Liver (tissue), 8 donors: ENCODE measurements at regions not wholly inside any gene's neighbourhood (a gene's known extent, or its start where the extent isn't known, plus 50 kb on each side); places are given as distances from the start of the nearest gene placed in this dataset.

Experiments used
- DNase-seq: peaks from one replicate; pipeline ENCODE4 v3.0.0-alpha.2; 2017; ENCODE audit warnings: low spot score
- H3K27ac ChIP-seq, 2 donors: one replicate each; pipeline ENCODE4 v1.7.0; 2013; ENCODE audit warnings: inconsistent platforms in 2 of 2, low read length in 2 of 2, control low read depth in 1 of 2, low read depth in 1 of 2, mild to moderate bottlenecking in 1 of 2
- H3K27me3 ChIP-seq, 4 donors: one replicate each; pipeline versions ENCODE4 v1.6.1 to v1.7.0; 2013; ENCODE audit warnings: low read length in 3 of 4, inconsistent platforms in 1 of 4, mild to moderate bottlenecking in 1 of 4, moderate library complexity in 1 of 4; ENCODE audit not compliant: control insufficient read depth in 4 of 4, insufficient read depth in 4 of 4
- H3K36me3 ChIP-seq, 4 donors: one replicate each; pipeline versions ENCODE4 v1.6.1 to v1.7.0; 2013; ENCODE audit warnings: low read length in 3 of 4, mild to moderate bottlenecking in 3 of 4, low read depth in 1 of 4, moderate library complexity in 1 of 4; ENCODE audit not compliant: control insufficient read depth in 4 of 4, insufficient read depth in 3 of 4
- H3K4me1 ChIP-seq, 4 donors: one replicate each; pipeline versions ENCODE4 v1.6.1 to v1.7.0; 2013; ENCODE audit warnings: low read length in 3 of 4, mild to moderate bottlenecking in 3 of 4, moderate library complexity in 1 of 4; ENCODE audit not compliant: control insufficient read depth in 4 of 4, insufficient read depth in 4 of 4
- H3K4me3 ChIP-seq, 3 donors: one replicate each; pipeline versions ENCODE4 v1.6.1 to v1.7.0; 2013; ENCODE audit warnings: low read length in 3 of 3, control low read depth in 1 of 3, low read depth in 1 of 3, mild to moderate bottlenecking in 1 of 3
- H3K9ac ChIP-seq, 2 donors: one replicate each; pipeline ENCODE4 v1.7.0; 2013; ENCODE audit warnings: low read length in 2 of 2, mild to moderate bottlenecking in 2 of 2, moderate library complexity in 2 of 2, control low read depth in 1 of 2, low read depth in 1 of 2
- H3K9me3 ChIP-seq, 4 donors: one replicate each; pipeline versions ENCODE4 v1.6.1 to v1.7.0; 2013; ENCODE audit warnings: low read length in 3 of 4; ENCODE audit not compliant: control insufficient read depth in 4 of 4
- EGR1 ChIP-seq, 2 donors: IDR thresholded peaks; 2 replicates each; pipeline ENCODE4 v1.6.1; 2016 to 2018; ENCODE audit warnings: antibody characterized with exemption in 2 of 2, low read depth in 2 of 2
- FOXA1 ChIP-seq: IDR thresholded peaks from 2 replicates; pipeline ENCODE4 v1.6.1; 2016; ENCODE audit warnings: antibody characterized with exemption
- FOXA2 ChIP-seq: IDR thresholded peaks from 2 replicates; pipeline ENCODE4 v1.6.1; 2016; ENCODE audit warnings: antibody characterized with exemption
- GABPA ChIP-seq, 2 donors: IDR thresholded peaks in 1 of 2; conservative IDR thresholded peaks in 1 of 2; 2 replicates each; pipeline ENCODE4 v1.6.1; 2016; ENCODE audit warnings: antibody characterized with exemption in 2 of 2, mild to moderate bottlenecking in 1 of 2, moderate library complexity in 1 of 2
- HNF4A ChIP-seq, 2 donors: conservative IDR thresholded peaks; 2 replicates each; pipeline ENCODE4 v1.6.1; 2016; ENCODE audit warnings: antibody characterized with exemption in 2 of 2, mild to moderate bottlenecking in 2 of 2
- HNF4G ChIP-seq: IDR thresholded peaks from 2 replicates; pipeline ENCODE4 v1.6.1; 2016; ENCODE audit warnings: antibody characterized with exemption
- JUND ChIP-seq, 2 donors: IDR thresholded peaks; 2 replicates each; pipeline ENCODE4 v1.6.1; 2016; ENCODE audit warnings: antibody characterized with exemption in 2 of 2
- NR2F2 ChIP-seq: IDR thresholded peaks from 2 replicates; pipeline ENCODE4 v1.6.1; 2016; ENCODE audit warnings: antibody characterized with exemption
- RAD21 ChIP-seq, 2 donors: IDR thresholded peaks; 2 replicates each; pipeline ENCODE4 v1.6.1; 2016; ENCODE audit warnings: antibody characterized with exemption in 2 of 2, mild to moderate bottlenecking in 2 of 2
- RXRA ChIP-seq, 2 donors: IDR thresholded peaks; 2 replicates each; pipeline ENCODE4 v1.6.1; 2017 to 2018; ENCODE audit warnings: antibody characterized with exemption in 2 of 2, mild to moderate bottlenecking in 1 of 2
- SP1 ChIP-seq: IDR thresholded peaks from 2 replicates; pipeline ENCODE4 v1.6.1; 2018; ENCODE audit warnings: antibody characterized with exemption, mild to moderate bottlenecking
- TAF1 ChIP-seq: conservative IDR thresholded peaks from 2 replicates; pipeline ENCODE4 v1.6.1; 2016; ENCODE audit warnings: antibody characterized with exemption, mild to moderate bottlenecking
- YY1 ChIP-seq: IDR thresholded peaks from 2 replicates; pipeline ENCODE4 v1.6.1; 2016; ENCODE audit warnings: antibody characterized with exemption, mild to moderate bottlenecking
- WGBS: extraction: QIAGEN DNeasy Blood & Tissue Kit; methylation state at CpG from one replicate; pipeline ENCODE4 v1.1.7; 2013; 5-methylcytosine and 5-hydroxymethylcytosine counted together
- TF ChIP-seq, protein P1 (sequence below): IDR thresholded peaks from 2 replicates; pipeline ENCODE4 v1.6.1; 2016; ENCODE audit warnings: antibody characterized with exemption
- TF ChIP-seq, protein P2 (sequence below): IDR thresholded peaks from 2 replicates; pipeline ENCODE4 v1.6.1; 2016; ENCODE audit warnings: antibody characterized with exemption
- TF ChIP-seq, protein P3 (sequence below): IDR thresholded peaks from 2 replicates; pipeline ENCODE4 v1.6.1; 2016; ENCODE audit warnings: antibody characterized with exemption
- TF ChIP-seq, protein P4 (sequence below): fragments of 150-350 bp; IDR thresholded peaks from 2 replicates; pipeline ENCODE4 v1.5.1; 2017; ENCODE audit warnings: improper control_type of control experiment, low read depth, low read length; ENCODE audit not compliant: missing input control
- donor health status: healthy.
- donor health status: healthy.
- donor health status: healthy.
- donor health status: healthy.
- donor health status: healthy.

DNA sequence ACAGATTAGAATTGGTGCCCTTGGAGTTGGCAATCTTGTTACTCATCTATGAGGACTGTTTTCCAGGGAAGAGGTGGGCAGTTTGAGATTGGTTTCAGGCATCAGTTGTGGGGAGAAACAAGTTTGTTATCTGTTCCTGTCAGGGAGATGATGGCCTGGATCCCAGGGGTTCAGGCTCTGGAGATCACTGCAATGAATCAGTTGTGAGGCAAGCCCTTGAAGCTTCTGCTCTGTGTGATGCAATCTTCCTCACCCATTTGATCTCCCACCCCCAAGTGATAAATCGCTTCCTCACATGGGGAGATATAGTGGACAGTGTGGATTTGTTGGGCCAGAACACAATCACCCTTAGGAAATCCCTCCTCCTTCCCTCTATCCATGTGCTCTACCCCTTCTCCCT is 276.6 kb upstream of the LRTM1 start (continued):
- TF ChIP-seq EGR1 (IDR thresholded peaks at IDR 0.05; ENCODE audit: low read depth in 2 of 2) (no peak), YY1 (no peak), RXRA (IDR thresholded peaks at IDR 0.05) (no peak), RAD21 (IDR thresholded peaks at IDR 0.05) (no peak), HNF4G (no peak)
- TF ChIP-seq, protein P1, sequence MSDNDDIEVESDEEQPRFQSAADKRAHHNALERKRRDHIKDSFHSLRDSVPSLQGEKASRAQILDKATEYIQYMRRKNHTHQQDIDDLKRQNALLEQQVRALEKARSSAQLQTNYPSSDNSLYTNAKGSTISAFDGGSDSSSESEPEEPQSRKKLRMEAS, result no peak

DNA sequence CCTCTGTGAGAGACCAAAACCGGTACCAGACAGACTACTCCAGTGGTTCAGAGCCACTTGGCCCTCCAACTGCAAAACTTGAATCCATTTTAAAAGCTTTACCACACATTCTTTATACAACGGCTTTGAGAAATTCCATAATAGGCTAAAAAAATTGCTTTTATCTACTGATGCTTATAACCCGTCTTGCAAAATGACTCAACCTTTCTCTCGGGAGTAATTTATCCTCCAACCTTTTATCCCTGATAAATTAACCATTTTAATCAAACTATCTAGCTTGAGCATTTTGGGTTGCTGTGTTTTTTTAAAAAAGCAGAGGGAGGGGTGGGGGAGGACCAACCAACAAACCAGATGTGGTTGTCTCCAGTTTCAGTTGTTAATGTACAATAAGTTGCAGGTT is 275.7 kb upstream of the LRTM1 start:
- Histone ChIP-seq H3K9me3 (no peaks in the 10 kb centered on the region), H3K9ac (no peak overlapping the region), H3K4me3 (no peak overlapping the region), H3K4me1 (no peaks in the 10 kb centered on the region), H3K36me3 (no peaks in the 10 kb centered on the region), H3K27ac (no peak overlapping the region), H3K27me3 (peaks cover 0 to 10% (median 0%) of the 10 kb centered on the region in 4 donors)
- 79% methylated on average over 4 of the region's 4 CpGs for WGBS
- TF ChIP-seq, protein P2, sequence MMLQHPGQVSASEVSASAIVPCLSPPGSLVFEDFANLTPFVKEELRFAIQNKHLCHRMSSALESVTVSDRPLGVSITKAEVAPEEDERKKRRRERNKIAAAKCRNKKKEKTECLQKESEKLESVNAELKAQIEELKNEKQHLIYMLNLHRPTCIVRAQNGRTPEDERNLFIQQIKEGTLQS, result no peak
- TF ChIP-seq YY1 (no peak), GABPA (IDR thresholded peaks at IDR 0.05 in 1 of 2, conservative IDR thresholded peaks at IDR 0.05 in 1 of 2) (no peak), HNF4A (conservative IDR thresholded peaks at IDR 0.05) (no peak), NR2F2 (no peak), FOXA1 (no peak), SP1 (no peak), RXRA (IDR thresholded peaks at IDR 0.05) (no peak), JUND (IDR thresholded peaks at IDR 0.05) (no peak), RAD21 (IDR thresholded peaks at IDR 0.05) (no peak), FOXA2 (no peak), TAF1 (no peak), HNF4G (no peak), EGR1 (IDR thresholded peaks at IDR 0.05; ENCODE audit: low read depth in 2 of 2) (no peak)
- TF ChIP-seq, protein P3, sequence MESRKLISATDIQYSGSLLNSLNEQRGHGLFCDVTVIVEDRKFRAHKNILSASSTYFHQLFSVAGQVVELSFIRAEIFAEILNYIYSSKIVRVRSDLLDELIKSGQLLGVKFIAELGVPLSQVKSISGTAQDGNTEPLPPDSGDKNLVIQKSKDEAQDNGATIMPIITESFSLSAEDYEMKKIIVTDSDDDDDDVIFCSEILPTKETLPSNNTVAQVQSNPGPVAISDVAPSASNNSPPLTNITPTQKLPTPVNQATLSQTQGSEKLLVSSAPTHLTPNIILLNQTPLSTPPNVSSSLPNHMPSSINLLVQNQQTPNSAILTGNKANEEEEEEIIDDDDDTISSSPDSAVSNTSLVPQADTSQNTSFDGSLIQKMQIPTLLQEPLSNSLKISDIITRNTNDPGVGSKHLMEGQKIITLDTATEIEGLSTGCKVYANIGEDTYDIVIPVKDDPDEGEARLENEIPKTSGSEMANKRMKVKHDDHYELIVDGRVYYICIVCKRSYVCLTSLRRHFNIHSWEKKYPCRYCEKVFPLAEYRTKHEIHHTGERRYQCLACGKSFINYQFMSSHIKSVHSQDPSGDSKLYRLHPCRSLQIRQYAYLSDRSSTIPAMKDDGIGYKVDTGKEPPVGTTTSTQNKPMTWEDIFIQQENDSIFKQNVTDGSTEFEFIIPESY, result no peak
- TF ChIP-seq, protein P4, sequence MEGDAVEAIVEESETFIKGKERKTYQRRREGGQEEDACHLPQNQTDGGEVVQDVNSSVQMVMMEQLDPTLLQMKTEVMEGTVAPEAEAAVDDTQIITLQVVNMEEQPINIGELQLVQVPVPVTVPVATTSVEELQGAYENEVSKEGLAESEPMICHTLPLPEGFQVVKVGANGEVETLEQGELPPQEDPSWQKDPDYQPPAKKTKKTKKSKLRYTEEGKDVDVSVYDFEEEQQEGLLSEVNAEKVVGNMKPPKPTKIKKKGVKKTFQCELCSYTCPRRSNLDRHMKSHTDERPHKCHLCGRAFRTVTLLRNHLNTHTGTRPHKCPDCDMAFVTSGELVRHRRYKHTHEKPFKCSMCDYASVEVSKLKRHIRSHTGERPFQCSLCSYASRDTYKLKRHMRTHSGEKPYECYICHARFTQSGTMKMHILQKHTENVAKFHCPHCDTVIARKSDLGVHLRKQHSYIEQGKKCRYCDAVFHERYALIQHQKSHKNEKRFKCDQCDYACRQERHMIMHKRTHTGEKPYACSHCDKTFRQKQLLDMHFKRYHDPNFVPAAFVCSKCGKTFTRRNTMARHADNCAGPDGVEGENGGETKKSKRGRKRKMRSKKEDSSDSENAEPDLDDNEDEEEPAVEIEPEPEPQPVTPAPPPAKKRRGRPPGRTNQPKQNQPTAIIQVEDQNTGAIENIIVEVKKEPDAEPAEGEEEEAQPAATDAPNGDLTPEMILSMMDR, result no peak
- no peak for DNase-seq

DNA sequence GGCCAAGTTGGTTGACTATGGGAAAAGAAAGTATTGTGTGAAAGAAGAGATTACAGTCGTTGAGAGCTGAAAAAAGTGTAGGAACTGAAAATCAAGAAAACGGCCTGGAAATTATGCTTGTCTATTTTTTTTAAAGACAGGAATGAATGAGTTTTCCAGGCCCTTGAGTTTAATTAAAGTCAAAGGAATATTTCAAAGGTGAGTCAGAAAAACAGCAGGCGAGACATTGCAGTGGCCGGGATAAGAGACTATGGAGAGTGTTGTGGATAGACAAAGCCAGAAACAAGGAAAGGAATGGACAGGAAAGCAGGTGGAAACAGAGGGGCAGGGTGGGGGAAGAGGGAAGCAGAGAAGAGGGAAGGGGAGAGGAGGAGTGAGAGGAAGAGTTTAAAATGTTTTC is 275.1 kb upstream of the LRTM1 start:
- Histone ChIP-seq H3K4me1 (no peaks in the 10 kb centered on the region), H3K9me3 (no peaks in the 10 kb centered on the region), H3K9ac (no peak overlapping the region), H3K27me3 (peaks cover 0 to 10% (median 0%) of the 10 kb centered on the region in 4 donors), H3K27ac (no peak overlapping the region), H3K4me3 (no peak overlapping the region), H3K36me3 (no peaks in the 10 kb centered on the region)
- no peak for DNase-seq
- 72% methylated on average over 4 of the region's 4 CpGs for WGBS
- TF ChIP-seq FOXA1 (no peak), RAD21 (IDR thresholded peaks at IDR 0.05) (no peak), RXRA (IDR thresholded peaks at IDR 0.05) (no peak), SP1 (no peak)
